ENCODE measurements at regions not wholly inside any gene's neighbourhood (a gene's known extent, or its start where the extent isn't known, plus 50 kb on each side); places are given as distances from the start of the nearest gene placed in this dataset.

GRCh38 chr2:192354512-192355244, 159.9 kb upstream of the TMEFF2 start:
- Mint-ChIP-seq H3K27me3 (ENCODE audit: low read depth, unreplicated experiment) (no peaks in the 10 kb centered on the region), H3K36me3 (ENCODE audit: low read depth, unreplicated experiment) (no peaks in the 10 kb centered on the region), H3K27ac (ENCODE audit: unreplicated experiment) (no peak overlapping the region), H3K4me3 (ENCODE audit: unreplicated experiment) (no peak overlapping the region), H3K9me3 (ENCODE audit: unreplicated experiment) (no peaks in the 10 kb centered on the region), H3K4me1 (ENCODE audit: low read depth, unreplicated experiment) (peaks cover 2% of the 10 kb centered on the region)
- H3K9me3 ChIP-seq (ENCODE audit: insufficient read depth, low read depth, low read length), result no peaks in the 10 kb centered on the region
- H4K20me1 ChIP-seq (ENCODE audit: insufficient read depth, low read length), result no peaks in the 10 kb centered on the region
- H2AFZ ChIP-seq (ENCODE audit: low read depth, low read length), result no peak overlapping the region
- H3K4me3 ChIP-seq (ENCODE audit: insufficient read depth, low read depth, low read length), result no peak overlapping the region
- H3K36me3 ChIP-seq (ENCODE audit: insufficient read depth, low read length), result no peaks in the 10 kb centered on the region
- H3K27me3 ChIP-seq (ENCODE audit: insufficient read depth, low read length), result no peaks in the 10 kb centered on the region
- no peak overlapping the region for H3K9ac ChIP-seq (ENCODE audit: low read length)
- DNase-seq (ENCODE audit: low read depth) (no peak), FAIRE-seq (no peak)
- no peaks in the 10 kb centered on the region for H3K4me1 ChIP-seq (ENCODE audit: insufficient read depth, low read length)
- H3K27ac ChIP-seq (ENCODE audit: low read depth, low read length), result no peak overlapping the region
- H3K79me2 ChIP-seq (ENCODE audit: insufficient read depth, low read length), result no peaks in the 10 kb centered on the region
- TF ChIP-seq CTCF (IDR thresholded peaks at IDR 0.05; ENCODE audit: insufficient read depth, low read depth, low read length) (no peak), EZH2 (IDR thresholded peaks at IDR 0.05; ENCODE audit: insufficient read depth, low read length) (no peak)
- H3K4me2 ChIP-seq (ENCODE audit: low read length), result no peak overlapping the region

- no peaks in the 10 kb centered on the region for H3K27me3 ChIP-seq (ENCODE audit: insufficient read depth, low read length)
- no peak overlapping the region for H2AFZ ChIP-seq (ENCODE audit: low read depth, low read length)
- H3K27ac Mint-ChIP-seq (ENCODE audit: unreplicated experiment), result no peak overlapping the region
- H3K9me3 Mint-ChIP-seq (ENCODE audit: unreplicated experiment), result no peaks in the 10 kb centered on the region
- H3K36me3 Mint-ChIP-seq (ENCODE audit: low read depth, unreplicated experiment), result no peaks in the 10 kb centered on the region
- no peak for TF ChIP-seq EZH2 (IDR thresholded peaks at IDR 0.05; ENCODE audit: insufficient read depth, low read length)
- no peak for TF ChIP-seq CTCF (IDR thresholded peaks at IDR 0.05; ENCODE audit: insufficient read depth, low read depth, low read length)
- no peak overlapping the region for H3K4me2 ChIP-seq (ENCODE audit: low read length)
- H3K4me1 Mint-ChIP-seq (ENCODE audit: low read depth, unreplicated experiment), result no peaks in the 10 kb centered on the region
- no peaks in the 10 kb centered on the region for H4K20me1 ChIP-seq (ENCODE audit: insufficient read depth, low read length)
- no peak overlapping the region for H3K4me3 Mint-ChIP-seq (ENCODE audit: unreplicated experiment)
- no peaks in the 10 kb centered on the region for H3K36me3 ChIP-seq (ENCODE audit: insufficient read depth, low read length)
- no peak overlapping the region for H3K4me3 ChIP-seq (ENCODE audit: insufficient read depth, low read depth, low read length)
- FAIRE-seq, result no peak
- no peaks in the 10 kb centered on the region for H3K27me3 Mint-ChIP-seq (ENCODE audit: low read depth, unreplicated experiment)
- H3K9ac ChIP-seq (ENCODE audit: low read length), result no peak overlapping the region
- no peaks in the 10 kb centered on the region for H3K9me3 ChIP-seq (ENCODE audit: insufficient read depth, low read depth, low read length)
- H3K4me1 ChIP-seq (ENCODE audit: insufficient read depth, low read length), result no peaks in the 10 kb centered on the region
- no peak overlapping the region for H3K27ac ChIP-seq (ENCODE audit: low read depth, low read length)
- DNase-seq (ENCODE audit: low read depth), result no peak
- H3K79me2 ChIP-seq (ENCODE audit: insufficient read depth, low read length), result no peaks in the 10 kb centered on the region
Measured at GRCh38 chr2:192347542-192347941, 152.8 kb upstream of the TMEFF2 start.

- Histone ChIP-seq H3K9ac (ENCODE audit: low read length) (no peak overlapping the region), H3K36me3 (ENCODE audit: insufficient read depth, low read length) (no peaks in the 10 kb centered on the region), H3K4me1 (ENCODE audit: insufficient read depth, low read length) (no peaks in the 10 kb centered on the region), H3K27ac (ENCODE audit: low read depth, low read length) (no peak overlapping the region), H2AFZ (ENCODE audit: low read depth, low read length) (no peak overlapping the region), H3K27me3 (ENCODE audit: insufficient read depth, low read length) (no peaks in the 10 kb centered on the region), H4K20me1 (ENCODE audit: insufficient read depth, low read length) (no peaks in the 10 kb centered on the region), H3K79me2 (ENCODE audit: insufficient read depth, low read length) (no peaks in the 10 kb centered on the region), H3K4me2 (ENCODE audit: low read length) (no peak overlapping the region), H3K4me3 (ENCODE audit: insufficient read depth, low read depth, low read length) (no peak overlapping the region), H3K9me3 (ENCODE audit: insufficient read depth, low read depth, low read length) (no peaks in the 10 kb centered on the region)
- TF ChIP-seq CTCF (IDR thresholded peaks at IDR 0.05; ENCODE audit: insufficient read depth, low read depth, low read length) (no peak), EZH2 (IDR thresholded peaks at IDR 0.05; ENCODE audit: insufficient read depth, low read length) (no peak)
- H3K4me1 Mint-ChIP-seq (ENCODE audit: low read depth, unreplicated experiment), result no peaks in the 10 kb centered on the region
- no peaks in the 10 kb centered on the region for H3K27me3 Mint-ChIP-seq (ENCODE audit: low read depth, unreplicated experiment)
- no peaks in the 10 kb centered on the region for H3K36me3 Mint-ChIP-seq (ENCODE audit: low read depth, unreplicated experiment)
- no peak overlapping the region for H3K4me3 Mint-ChIP-seq (ENCODE audit: unreplicated experiment)
- H3K9me3 Mint-ChIP-seq (ENCODE audit: unreplicated experiment), result no peaks in the 10 kb centered on the region
- DNase-seq (ENCODE audit: low read depth) (no peak), FAIRE-seq (no peak)
- no peak overlapping the region for H3K27ac Mint-ChIP-seq (ENCODE audit: unreplicated experiment)
Measured at GRCh38 chr2:192345287-192345686, 150.6 kb upstream of the TMEFF2 start.
